ENCODE measurements at regions not wholly inside any gene's neighbourhood (a gene's known extent, or its start where the extent isn't known, plus 50 kb on each side); places are given as distances from the start of the nearest gene placed in this dataset.
A peak's percentile ranks its signal among the peaks of the same experiment; 100 is the strongest.
"Not testable (repeated sequence)": the region's sequence is repeated elsewhere in the genome, so short reads cannot be mapped to it uniquely, and the experiment has no call there.

- WGBS, 3 donors: 82 to 91% (median 82%) methylated on average over 5 of the region's 5 CpGs
- no peak for DNase-seq
- H3K9me3 ChIP-seq: no peaks in the 10 kb centered on the region
- H3K27ac ChIP-seq: no peak overlapping the region
- TF ChIP-seq CTCF (IDR thresholded peaks at IDR 0.05): no peak
- no peak for TF ChIP-seq EP300 (IDR thresholded peaks at IDR 0.05)
- TF ChIP-seq POLR2A (IDR thresholded peaks at IDR 0.05): no peak
- H3K36me3 ChIP-seq: no peaks in the 10 kb centered on the region
- H3K4me1 ChIP-seq (ENCODE audit: insufficient read depth): no peaks in the 10 kb centered on the region
- no peaks in the 10 kb centered on the region for H3K27me3 ChIP-seq
- intact Hi-C loops (cut with DNase I): no loop called here
- H3K4me3 ChIP-seq: no peak overlapping the region
Observed at GRCh38 chr2:95674186-95674585, 82.4 kb downstream of the TRIM43 start.

DNA sequence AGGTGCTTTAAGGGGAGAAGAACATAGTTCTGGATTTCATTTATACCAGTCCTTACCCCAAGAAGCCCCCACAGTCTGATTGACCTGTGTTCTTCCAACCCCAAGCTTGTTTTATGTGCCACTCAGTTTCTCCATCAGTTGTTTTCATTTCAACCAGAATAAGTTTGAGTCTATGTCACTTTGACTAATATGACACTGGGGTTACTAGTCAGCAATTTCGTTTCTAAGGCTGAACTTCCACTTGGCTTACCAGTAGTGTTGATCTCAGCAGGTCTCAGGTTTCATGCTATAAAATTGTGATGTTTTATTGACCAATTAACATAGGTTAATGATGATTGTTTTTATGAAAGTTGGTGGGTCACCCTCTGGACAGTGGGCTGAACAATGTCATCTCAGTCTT is 84.8 kb downstream of the TRIM43 start:
- H3K36me3 ChIP-seq; H3K27ac ChIP-seq; DNase-seq; intact Hi-C loops (cut with DNase I); H3K4me3 ChIP-seq; H3K9me3 ChIP-seq; H3K27me3 ChIP-seq; H3K4me1 ChIP-seq (ENCODE audit: insufficient read depth): not testable (repeated sequence)
- WGBS, 3 donors: 40 to 51% (median 51%) methylated on average over 1 of the region's 1 CpG

DNA sequence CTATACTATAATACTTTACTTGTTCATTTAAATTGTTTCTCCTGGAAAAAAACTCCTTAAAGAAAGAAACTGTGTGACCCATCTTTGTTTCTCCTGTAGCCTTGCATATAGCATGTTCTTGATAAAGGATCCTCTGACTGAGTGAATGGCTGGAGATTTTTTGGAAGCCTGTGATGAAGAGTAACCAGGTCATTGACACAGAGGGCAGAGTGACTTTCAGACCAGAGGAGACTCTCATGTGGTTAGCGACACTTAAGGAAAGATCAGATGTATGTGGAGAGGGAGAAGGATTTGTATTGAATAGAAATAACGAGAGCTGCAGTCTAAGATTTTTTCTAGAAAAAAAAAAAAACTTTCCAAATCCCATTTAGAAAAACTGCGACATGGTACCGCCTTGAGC is 85.5 kb downstream of the TRIM43 start:
- no peak overlapping the region for H3K27ac ChIP-seq
- H3K27me3 ChIP-seq: no peaks in the 10 kb centered on the region
- no peaks in the 10 kb centered on the region for H3K9me3 ChIP-seq
- DNase-seq: no peak
- H3K4me3 ChIP-seq: no peak overlapping the region
- H3K4me1 ChIP-seq (ENCODE audit: insufficient read depth): peaks cover 2% of the 10 kb centered on the region
- intact Hi-C loops (cut with DNase I): no loop called here
- no peak for TF ChIP-seq CTCF (IDR thresholded peaks at IDR 0.05)
- no peak for TF ChIP-seq EP300 (IDR thresholded peaks at IDR 0.05)
- TF ChIP-seq POLR2A (IDR thresholded peaks at IDR 0.05): no peak
- WGBS, 3 donors: 87 to 95% (median 91%) methylated on average over 4 of the region's 4 CpGs
- no peaks in the 10 kb centered on the region for H3K36me3 ChIP-seq

DNA sequence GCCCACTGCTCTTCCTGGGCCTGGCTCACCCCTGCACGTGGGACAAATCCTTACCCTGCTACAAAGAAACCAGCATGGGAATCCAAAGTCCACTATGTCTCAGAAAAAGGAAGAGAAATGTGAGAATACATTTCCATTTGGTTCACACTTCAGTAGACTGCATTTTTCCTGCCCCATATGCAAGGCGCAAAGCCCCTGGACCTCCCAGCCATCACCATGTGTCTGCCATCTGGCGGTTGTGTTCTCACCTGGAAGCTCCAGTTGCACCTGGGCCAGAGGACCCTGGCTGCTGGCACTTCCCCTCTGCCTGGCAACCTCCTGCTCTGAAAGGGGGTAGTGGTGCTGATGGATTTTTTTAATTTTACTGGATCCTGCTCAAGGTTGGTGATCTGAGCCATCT is 86.0 kb downstream of the TRIM43 start:
- H3K36me3 ChIP-seq; H3K4me1 ChIP-seq (ENCODE audit: insufficient read depth); H3K27ac ChIP-seq; intact Hi-C loops (cut with DNase I); H3K27me3 ChIP-seq; H3K4me3 ChIP-seq; DNase-seq; H3K9me3 ChIP-seq: not testable (repeated sequence)
- 67 to 77% (median 76%) methylated on average over 3 of the region's 3 CpGs for WGBS, 3 donors

GRCh38 chr2:95681158-95681557 is 89.4 kb downstream of the TRIM43 start:
- H3K9me3 ChIP-seq; intact Hi-C loops (cut with DNase I); H3K27me3 ChIP-seq; H3K4me3 ChIP-seq; DNase-seq; H3K36me3 ChIP-seq; H3K4me1 ChIP-seq (ENCODE audit: insufficient read depth); H3K27ac ChIP-seq: not testable (repeated sequence)
- WGBS, 3 donors: 90 to 97% (median 96%) methylated on average over 1 of the region's 1 CpG

GRCh38 chr2:95681589-95682081 is 89.8 kb downstream of the TRIM43 start:
- H3K4me3 ChIP-seq; H3K27ac ChIP-seq; H3K4me1 ChIP-seq (ENCODE audit: insufficient read depth); intact Hi-C loops (cut with DNase I); H3K27me3 ChIP-seq; H3K9me3 ChIP-seq; H3K36me3 ChIP-seq: not testable (repeated sequence)
- DNase-seq: peak in 4 of 5 donors; percentile 26 to 62 (median 45)
- 3 to 23% (median 12%) methylated on average over 6 of the region's 6 CpGs for whole genome bisulfite sequencing, 3 donors

DNA sequence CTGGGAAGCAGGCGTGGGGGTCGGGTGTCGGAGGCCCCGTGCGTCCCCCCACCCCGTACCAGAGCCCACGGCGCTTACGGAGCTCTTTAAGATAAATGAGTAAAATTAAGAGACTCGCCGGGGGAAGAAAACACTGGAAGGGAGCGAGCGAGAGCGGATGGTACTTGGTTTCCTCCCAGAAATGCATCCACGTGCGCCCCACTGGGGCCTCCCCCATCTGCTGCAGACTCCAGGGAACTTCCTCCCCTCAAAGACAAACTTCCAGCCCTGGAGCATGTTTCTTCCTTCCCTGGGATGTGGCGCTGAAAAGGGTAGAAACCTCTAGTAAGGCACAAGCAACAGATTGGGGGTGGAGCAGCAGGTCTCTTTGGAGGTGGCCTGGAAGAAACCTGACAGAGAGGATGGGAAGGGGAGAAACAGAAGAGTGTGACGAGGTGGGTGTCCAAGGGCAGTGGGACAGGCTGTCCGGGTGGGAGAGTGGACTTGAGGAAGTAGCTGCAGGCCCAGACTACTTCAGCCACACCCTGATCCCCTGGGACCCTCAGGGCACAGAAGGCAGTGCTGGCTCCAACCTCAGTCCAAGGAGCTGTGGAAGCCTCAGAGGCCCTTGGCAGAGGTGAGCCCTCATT is 91.2 kb downstream of the TRIM43 start:
- H3K36me3 ChIP-seq; H3K4me1 ChIP-seq (ENCODE audit: insufficient read depth); H3K9me3 ChIP-seq; intact Hi-C loops (cut with DNase I); H3K27me3 ChIP-seq: not testable (repeated sequence)
- Histone ChIP-seq H3K4me3 (peak overlapping the region; percentile 38), H3K27ac (peak overlapping the region; percentile 68 to 70)
- DNase-seq: peak in 3 of 5 donors; percentile 17 to 37 (median 20)
- 2 to 4% (median 4%) methylated on average over 19 of the region's 19 CpGs for WGBS, 3 donors
